A673 (cell line): ENCODE measurements at regions not wholly inside any gene's neighbourhood (a gene's known extent, or its start where the extent isn't known, plus 50 kb on each side); places are given as distances from the start of the nearest gene placed in this dataset.

Source experiments
- BruUV-seq: library from RNA; stranded (reverse); fragments of 400-500 nt; replicated peaks from 2 replicates; lab custom pipeline; 2021; lab: Mats Ljungman, UMichigan
- CTCF ChIA-PET: fragments of 300-600 bp; sonication (Branson Sonifier 250); formaldehyde crosslinking; loops from one replicate; lab custom pipeline; 2022; ENCODE audit warnings: antibody characterized with exemption; lab: Charles Lee
- POLR2A ChIA-PET: fragments of 300-600 bp; sonication (Branson Sonifier 250); formaldehyde crosslinking; loops from one replicate; lab custom pipeline; 2022; ENCODE audit warnings: antibody characterized with exemption; ENCODE audit not compliant: low non-redundant PET; lab: Charles Lee
- DNase-seq: peaks from one replicate; pipeline ENCODE4 v3.0.0-alpha.2; 2015; ENCODE audit warnings: low spot score
- H3K27ac ChIP-seq: fragments of 200-600 bp; sonication (generic); 2 replicates; pipeline ENCODE4 v1.5.1; 2016; ENCODE audit warnings: mixed run types, low read depth, mild to moderate bottlenecking, mixed read lengths, antibody characterized with exemption, low read length; ENCODE audit not compliant: poor library complexity, severe bottlenecking
- H3K27me3 ChIP-seq: fragments of 200-600 bp; sonication (generic); replicated peaks from 2 replicates; pipeline ENCODE4 v1.6.1; 2017; ENCODE audit warnings: mixed run types, low read depth, mild to moderate bottlenecking, mixed read lengths, antibody characterized with exemption, low read length; ENCODE audit not compliant: insufficient read depth, poor library complexity
- H3K36me3 ChIP-seq: fragments of 200-600 bp; sonication (generic); 2 replicates; pipeline ENCODE4 v1.6.1; 2016; ENCODE audit warnings: mixed run types, mild to moderate bottlenecking, mixed read lengths, antibody characterized with exemption, low read length; ENCODE audit not compliant: insufficient read depth, poor library complexity, severe bottlenecking
- H3K4me1 ChIP-seq: fragments of 200-600 bp; sonication (generic); 2 replicates; pipeline ENCODE4 v1.6.1; 2017; ENCODE audit warnings: mixed run types, mild to moderate bottlenecking, mixed read lengths, antibody characterized with exemption, low read length; ENCODE audit not compliant: insufficient read depth, poor library complexity, severe bottlenecking
- H3K4me3 ChIP-seq: fragments of 200-600 bp; sonication (generic); 2 replicates; pipeline ENCODE4 v1.5.1; 2016; ENCODE audit warnings: low read depth, mixed run types, mild to moderate bottlenecking, mixed read lengths, low read length; ENCODE audit not compliant: poor library complexity, severe bottlenecking
- H3K9me3 ChIP-seq: fragments of 200-600 bp; sonication (generic); 2 replicates; pipeline ENCODE4 v1.6.1; 2016; ENCODE audit warnings: mixed run types, low read depth, mild to moderate bottlenecking, mixed read lengths, antibody characterized with exemption, low read length; ENCODE audit not compliant: poor library complexity, severe bottlenecking
- EZH2 ChIP-seq: fragments of 200-600 bp; sonication (generic); IDR thresholded peaks from 2 replicates; pipeline ENCODE4 v1.6.1; 2017; ENCODE audit warnings: borderline replicate concordance, low read depth, mild to moderate bottlenecking, mixed read lengths, antibody characterized with exemption, low read length; ENCODE audit not compliant: poor library complexity, severe bottlenecking
- intact Hi-C: fragments of 100-400 bp; cut with micrococcal nuclease; formaldehyde crosslinking; loops from one replicate; pipeline ENCODE4 v1.10.0; 2022; ENCODE audit not compliant: unreplicated experiment
- TF ChIP-seq, protein P1 (sequence below): fragments of 300-800, 200-600 bp; sonication (generic); conservative IDR thresholded peaks from 2 replicates; pipeline ENCODE4 v1.5.1; 2017; ENCODE audit warnings: low read depth, mild to moderate bottlenecking, antibody characterized with exemption, low read length, moderate library complexity, mixed read lengths

DNA sequence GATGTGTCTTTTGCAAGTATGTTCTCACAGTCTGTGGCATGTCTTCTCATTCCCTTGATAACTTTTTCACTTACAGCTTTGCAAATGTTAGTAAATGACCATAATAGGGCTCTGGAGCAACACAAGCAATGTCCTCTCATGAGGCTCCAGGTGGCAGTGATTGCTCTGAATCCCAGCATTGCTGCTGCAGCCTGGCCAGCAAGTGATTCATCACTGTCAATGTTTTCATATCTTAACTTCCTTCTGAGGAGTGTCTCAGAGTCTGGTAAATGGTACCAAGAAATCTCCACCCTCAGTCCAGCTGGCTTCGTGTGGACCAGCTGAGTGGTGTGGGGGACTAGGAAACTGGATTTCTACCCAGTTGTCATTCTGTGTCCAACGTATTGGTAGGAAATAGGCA, 139.6 kb downstream of the MYLK4 start:
- no TSS peak for BruUV-seq
- Histone ChIP-seq H3K4me3 (no peak overlapping the region), H3K9me3 (no peaks in the 10 kb centered on the region), H3K27me3 (no peaks in the 10 kb centered on the region), H3K36me3 (no peaks in the 10 kb centered on the region), H3K4me1 (no peaks in the 10 kb centered on the region), H3K27ac (no peak overlapping the region)
- CTCF ChIA-PET, result no interaction called here
- TF ChIP-seq, protein P1, sequence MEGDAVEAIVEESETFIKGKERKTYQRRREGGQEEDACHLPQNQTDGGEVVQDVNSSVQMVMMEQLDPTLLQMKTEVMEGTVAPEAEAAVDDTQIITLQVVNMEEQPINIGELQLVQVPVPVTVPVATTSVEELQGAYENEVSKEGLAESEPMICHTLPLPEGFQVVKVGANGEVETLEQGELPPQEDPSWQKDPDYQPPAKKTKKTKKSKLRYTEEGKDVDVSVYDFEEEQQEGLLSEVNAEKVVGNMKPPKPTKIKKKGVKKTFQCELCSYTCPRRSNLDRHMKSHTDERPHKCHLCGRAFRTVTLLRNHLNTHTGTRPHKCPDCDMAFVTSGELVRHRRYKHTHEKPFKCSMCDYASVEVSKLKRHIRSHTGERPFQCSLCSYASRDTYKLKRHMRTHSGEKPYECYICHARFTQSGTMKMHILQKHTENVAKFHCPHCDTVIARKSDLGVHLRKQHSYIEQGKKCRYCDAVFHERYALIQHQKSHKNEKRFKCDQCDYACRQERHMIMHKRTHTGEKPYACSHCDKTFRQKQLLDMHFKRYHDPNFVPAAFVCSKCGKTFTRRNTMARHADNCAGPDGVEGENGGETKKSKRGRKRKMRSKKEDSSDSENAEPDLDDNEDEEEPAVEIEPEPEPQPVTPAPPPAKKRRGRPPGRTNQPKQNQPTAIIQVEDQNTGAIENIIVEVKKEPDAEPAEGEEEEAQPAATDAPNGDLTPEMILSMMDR, result no peak
- TF ChIP-seq EZH2, result no peak
- POLR2A ChIA-PET, result no interaction called here
- intact Hi-C loops, result no loop called here
- DNase-seq, result no peak

DNA sequence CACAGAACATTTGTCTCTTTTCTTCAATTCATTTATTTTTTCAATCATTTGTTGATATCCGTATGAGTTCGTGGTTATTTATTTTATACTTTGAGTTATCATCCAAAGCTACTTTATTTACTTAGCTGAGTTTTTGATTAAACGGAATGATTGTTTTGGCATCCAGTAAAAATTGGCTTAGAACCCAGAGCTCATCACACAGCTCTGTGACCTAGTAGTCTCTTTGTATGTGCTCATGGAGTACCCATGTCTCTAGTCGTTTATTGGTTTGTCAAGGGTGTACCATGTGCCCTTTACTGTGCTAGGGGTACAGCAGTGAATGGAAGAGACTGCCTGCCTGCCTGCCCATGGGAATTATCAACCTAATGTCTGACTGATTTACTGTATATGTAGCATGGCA, 142.2 kb downstream of the MYLK4 start:
- CTCF ChIA-PET, result no interaction called here
- DNase-seq, result no peak

DNA sequence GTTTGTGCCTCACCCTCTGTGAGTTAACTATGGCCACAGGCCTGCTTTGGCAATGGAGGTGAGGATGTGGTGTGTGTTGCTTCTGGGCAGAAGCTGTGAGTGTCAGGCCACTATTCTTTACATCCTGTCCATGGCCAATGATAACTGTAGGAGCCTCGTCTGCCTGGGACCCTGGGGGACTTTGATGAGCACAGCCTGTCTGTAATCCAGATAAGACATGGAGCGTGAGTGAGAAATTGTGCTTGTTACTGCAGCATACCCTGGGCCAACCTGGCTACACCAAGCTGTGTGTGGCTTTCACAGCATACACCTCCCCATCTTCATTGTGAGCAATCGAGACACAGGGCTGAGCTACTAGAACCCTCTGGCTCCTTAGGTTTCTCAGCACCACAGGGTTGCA, 150.4 kb downstream of the MYLK4 start:
- Histone ChIP-seq H3K9me3 (no peaks in the 10 kb centered on the region), H3K27ac (no peak overlapping the region), H3K36me3 (no peaks in the 10 kb centered on the region), H3K4me1 (no peaks in the 10 kb centered on the region), H3K4me3 (no peak overlapping the region), H3K27me3 (no peaks in the 10 kb centered on the region)
- no peak for DNase-seq
- CTCF ChIA-PET, result no interaction called here
- BruUV-seq, result no TSS peak
- intact Hi-C loops, result no loop called here
- TF ChIP-seq EZH2, result no peak
- TF ChIP-seq, protein P1, result no peak
- POLR2A ChIA-PET, result no interaction called here

More for the DNA sequence above, 142.2 kb downstream of the MYLK4 start:
- H3K27me3 ChIP-seq, result no peaks in the 10 kb centered on the region
- TF ChIP-seq EZH2, result no peak
- TF ChIP-seq, protein P1, result no peak
- no peaks in the 10 kb centered on the region for H3K36me3 ChIP-seq
- H3K9me3 ChIP-seq, result no peaks in the 10 kb centered on the region
- POLR2A ChIA-PET, result no interaction called here
- H3K27ac ChIP-seq, result no peak overlapping the region
- no peaks in the 10 kb centered on the region for H3K4me1 ChIP-seq
- no TSS peak for BruUV-seq
- no peak overlapping the region for H3K4me3 ChIP-seq
- intact Hi-C loops, result no loop called here
